ENCODE measurements at regions not wholly inside any gene's neighbourhood (a gene's known extent, or its start where the extent isn't known, plus 50 kb on each side); places are given as distances from the start of the nearest gene placed in this dataset.

DNA sequence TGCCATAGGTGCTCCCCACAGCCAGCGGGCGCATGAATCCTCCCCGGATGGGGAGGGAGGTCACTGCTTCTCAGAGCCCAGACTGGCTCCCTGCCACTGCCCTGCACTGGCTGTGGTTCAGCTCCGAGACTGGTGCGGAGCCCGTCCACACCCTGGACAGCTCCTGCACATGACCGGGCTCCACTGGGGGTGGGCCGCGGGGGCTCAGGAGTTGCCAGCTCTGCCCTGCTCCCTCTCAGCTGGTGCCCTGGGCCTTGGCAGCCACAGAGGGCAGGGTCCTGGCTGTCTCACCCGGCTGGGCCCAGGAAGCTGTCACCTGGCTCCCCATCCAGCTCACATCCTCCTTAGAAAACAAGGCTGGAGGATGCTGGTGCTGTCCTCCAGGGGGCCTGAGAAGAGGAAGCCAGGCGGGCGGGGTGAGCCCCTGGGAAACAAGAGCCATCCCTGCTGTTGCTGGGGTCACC lies 64.9 kb upstream of the ADRA2C start:
- TF ChIP-seq, protein P1, sequence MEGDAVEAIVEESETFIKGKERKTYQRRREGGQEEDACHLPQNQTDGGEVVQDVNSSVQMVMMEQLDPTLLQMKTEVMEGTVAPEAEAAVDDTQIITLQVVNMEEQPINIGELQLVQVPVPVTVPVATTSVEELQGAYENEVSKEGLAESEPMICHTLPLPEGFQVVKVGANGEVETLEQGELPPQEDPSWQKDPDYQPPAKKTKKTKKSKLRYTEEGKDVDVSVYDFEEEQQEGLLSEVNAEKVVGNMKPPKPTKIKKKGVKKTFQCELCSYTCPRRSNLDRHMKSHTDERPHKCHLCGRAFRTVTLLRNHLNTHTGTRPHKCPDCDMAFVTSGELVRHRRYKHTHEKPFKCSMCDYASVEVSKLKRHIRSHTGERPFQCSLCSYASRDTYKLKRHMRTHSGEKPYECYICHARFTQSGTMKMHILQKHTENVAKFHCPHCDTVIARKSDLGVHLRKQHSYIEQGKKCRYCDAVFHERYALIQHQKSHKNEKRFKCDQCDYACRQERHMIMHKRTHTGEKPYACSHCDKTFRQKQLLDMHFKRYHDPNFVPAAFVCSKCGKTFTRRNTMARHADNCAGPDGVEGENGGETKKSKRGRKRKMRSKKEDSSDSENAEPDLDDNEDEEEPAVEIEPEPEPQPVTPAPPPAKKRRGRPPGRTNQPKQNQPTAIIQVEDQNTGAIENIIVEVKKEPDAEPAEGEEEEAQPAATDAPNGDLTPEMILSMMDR (IDR thresholded peaks at IDR 0.05; ENCODE audit: poor library complexity), result no peak
- TF ChIP-seq EZH2 (IDR thresholded peaks at IDR 0.05; ENCODE audit: borderline replicate concordance), result no peak

All from hepatocyte (in vitro differentiated cells).